Retinal pigment epithelial cell (primary cell): ENCODE measurements at regions not wholly inside any gene's neighbourhood (a gene's known extent, or its start where the extent isn't known, plus 50 kb on each side); places are given as distances from the start of the nearest gene placed in this dataset.

Source experiments
- DNase-seq: peaks from one replicate; pipeline ENCODE4 v3.0.0-alpha.2; 2010; ENCODE audit warnings: low read depth
- H3K4me3 ChIP-seq: 2 replicates; pipeline ENCODE4 v1.5.1; 2011; ENCODE audit warnings: mild to moderate bottlenecking, low read length, control low read depth, moderate library complexity
- TF ChIP-seq, protein P1 (sequence below): conservative IDR thresholded peaks from 2 replicates; pipeline ENCODE4 v1.5.1; 2011; ENCODE audit warnings: low read depth, low read length, control low read depth, inconsistent platforms

DNA sequence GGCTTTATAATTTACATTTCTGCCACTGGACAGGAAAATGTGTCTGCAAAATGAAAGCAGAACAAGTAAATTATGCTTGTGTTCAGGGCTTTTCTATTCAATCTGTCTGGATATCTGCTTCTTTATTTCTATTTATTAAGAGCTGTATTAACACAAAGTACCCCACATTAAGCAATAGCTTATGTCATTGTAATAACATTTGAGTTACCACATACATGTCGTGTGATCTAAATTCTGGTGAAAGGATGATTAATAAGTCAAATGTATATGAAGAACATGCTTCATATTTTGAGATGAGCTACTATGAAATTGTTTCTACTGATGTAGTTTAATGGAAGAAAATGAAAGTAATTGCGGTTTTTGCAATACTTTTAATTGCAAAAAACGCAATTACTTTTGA, 238.2 kb downstream of the KCNJ2 start:
- TF ChIP-seq, protein P1, sequence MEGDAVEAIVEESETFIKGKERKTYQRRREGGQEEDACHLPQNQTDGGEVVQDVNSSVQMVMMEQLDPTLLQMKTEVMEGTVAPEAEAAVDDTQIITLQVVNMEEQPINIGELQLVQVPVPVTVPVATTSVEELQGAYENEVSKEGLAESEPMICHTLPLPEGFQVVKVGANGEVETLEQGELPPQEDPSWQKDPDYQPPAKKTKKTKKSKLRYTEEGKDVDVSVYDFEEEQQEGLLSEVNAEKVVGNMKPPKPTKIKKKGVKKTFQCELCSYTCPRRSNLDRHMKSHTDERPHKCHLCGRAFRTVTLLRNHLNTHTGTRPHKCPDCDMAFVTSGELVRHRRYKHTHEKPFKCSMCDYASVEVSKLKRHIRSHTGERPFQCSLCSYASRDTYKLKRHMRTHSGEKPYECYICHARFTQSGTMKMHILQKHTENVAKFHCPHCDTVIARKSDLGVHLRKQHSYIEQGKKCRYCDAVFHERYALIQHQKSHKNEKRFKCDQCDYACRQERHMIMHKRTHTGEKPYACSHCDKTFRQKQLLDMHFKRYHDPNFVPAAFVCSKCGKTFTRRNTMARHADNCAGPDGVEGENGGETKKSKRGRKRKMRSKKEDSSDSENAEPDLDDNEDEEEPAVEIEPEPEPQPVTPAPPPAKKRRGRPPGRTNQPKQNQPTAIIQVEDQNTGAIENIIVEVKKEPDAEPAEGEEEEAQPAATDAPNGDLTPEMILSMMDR, result no peak
- H3K4me3 ChIP-seq, result no peak overlapping the region
- no peak for DNase-seq

DNA sequence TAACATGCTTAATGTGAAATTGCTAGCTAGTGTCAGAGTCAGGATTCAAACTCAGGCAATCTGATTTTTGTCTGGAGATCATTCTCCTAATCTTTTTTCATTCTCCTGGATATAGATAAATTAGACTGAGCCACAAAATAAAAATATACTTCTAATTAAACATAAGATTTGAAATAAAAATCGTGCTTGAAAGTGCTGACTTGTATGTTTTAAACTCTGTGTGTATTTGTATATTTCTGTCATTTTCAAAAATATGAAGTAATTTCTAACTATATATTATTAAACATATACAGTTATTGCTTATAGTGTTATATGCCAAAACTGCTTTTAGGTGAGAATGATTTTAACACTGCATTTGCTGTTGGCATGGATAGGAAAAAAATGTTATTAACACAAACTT, 239.4 kb downstream of the KCNJ2 start:
- no peak overlapping the region for H3K4me3 ChIP-seq
- DNase-seq, result no peak
- TF ChIP-seq, protein P1, result no peak

DNA sequence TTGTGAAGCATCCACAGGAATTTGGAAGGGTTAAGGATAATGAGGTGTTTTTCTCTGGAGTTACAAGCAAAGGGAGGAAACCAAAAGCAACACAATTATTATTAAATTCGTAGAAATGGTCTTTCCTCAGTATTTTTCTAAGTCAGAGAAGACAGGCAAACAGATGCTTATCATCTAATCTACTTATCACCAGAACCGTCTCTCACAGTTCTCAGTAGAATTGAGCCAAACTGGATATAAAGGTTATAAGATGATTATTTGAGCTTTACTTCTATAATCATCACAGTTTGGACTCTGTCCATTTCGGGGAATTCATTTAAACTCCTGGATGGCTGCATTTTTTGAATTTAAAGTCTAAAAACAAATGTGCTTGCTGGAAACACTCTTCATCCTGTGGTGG, 245.0 kb downstream of the KCNJ2 start:
- DNase-seq, result no peak
- H3K4me3 ChIP-seq, result no peak overlapping the region
- TF ChIP-seq, protein P1, result no peak

DNA sequence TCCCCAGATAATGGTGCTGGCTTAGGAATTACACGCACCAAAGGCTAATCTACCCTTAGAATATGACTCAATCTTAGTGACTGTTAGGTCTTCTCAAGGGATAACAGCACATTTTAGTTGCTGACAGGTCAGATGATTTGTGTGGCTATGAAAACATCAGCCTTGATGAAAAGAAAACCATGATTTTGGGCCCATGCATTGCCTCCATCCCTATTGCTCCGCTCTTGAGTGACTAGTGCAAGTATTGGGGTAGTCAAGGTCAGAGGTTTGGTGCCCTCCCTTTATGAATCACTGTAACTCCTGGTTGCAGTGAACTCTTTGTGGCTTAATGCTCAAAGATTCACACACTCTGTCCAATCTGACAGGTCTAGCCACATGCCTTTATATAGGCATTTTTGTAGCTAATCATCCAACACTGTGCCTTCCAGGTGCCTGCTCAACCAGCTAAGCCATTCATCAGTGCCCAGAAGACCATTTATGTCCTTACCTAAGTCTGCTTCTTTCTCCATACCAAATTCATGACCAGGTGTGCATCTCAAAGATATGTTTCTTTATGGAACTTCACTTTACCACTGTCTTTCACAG, 251.6 kb downstream of the KCNJ2 start:
- no peak overlapping the region for H3K4me3 ChIP-seq
- DNase-seq, result no peak
- TF ChIP-seq, protein P1, result no peak

DNA sequence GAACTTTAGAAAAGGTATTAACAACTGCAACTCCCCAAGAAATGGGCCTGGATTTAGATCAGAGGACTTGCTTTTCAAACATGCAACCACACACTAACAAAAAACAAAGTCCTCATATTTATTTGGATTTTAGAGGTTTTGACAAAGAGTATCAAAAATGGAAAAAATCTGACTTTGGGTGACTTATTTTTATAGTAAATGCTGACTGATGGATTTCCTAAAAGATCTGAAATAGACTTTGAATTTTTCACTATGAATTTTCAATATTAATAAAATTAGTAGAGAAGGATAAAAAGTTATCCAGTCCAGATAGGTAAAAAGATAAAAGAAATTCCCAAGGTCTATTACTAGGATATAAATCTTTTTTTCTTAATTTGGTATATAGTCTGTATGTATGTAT, 253.5 kb downstream of the KCNJ2 start:
- no peak overlapping the region for H3K4me3 ChIP-seq
- TF ChIP-seq, protein P1, result no peak
- DNase-seq, result no peak

DNA sequence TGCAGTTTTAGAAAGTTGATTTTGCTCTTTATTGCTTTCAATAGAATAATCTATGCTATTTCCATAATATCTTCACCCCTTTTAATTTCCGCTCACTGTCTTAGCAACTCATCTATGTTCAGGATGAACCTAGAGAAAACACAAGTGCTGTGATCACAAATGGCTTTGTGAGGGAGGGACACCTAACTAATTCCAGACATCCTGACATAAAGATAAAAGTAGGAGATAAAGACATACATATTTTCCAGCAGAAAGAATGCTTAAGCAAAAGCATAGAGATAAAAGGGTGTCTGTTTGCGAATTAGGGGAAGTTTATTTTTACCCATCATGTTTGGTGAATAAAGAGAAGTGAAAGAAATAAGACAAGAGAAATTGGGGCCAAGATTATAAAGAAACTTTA, 254.2 kb downstream of the KCNJ2 start:
- DNase-seq, result no peak
- no peak overlapping the region for H3K4me3 ChIP-seq
- TF ChIP-seq, protein P1, result no peak

DNA sequence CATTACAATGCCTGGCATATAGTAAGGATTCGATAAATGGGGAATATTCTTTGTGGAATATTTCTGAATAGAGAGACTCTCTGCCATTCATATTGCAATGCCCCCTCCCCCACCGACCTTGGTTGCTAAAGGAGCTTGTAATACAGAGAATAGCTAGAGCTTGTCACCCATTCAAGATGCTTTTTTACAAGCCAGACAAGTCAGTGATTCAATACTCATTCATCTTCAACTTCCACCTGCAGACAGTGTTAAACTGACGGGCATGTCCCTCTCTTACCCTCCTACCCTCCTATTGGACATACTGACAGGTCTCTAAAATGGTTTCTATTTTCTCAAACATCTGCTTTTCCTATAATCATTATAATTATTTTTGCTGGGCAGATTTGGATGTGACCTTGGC, 257.4 kb downstream of the KCNJ2 start:
- DNase-seq, result no peak
- TF ChIP-seq, protein P1, result no peak
- H3K4me3 ChIP-seq, result no peak overlapping the region
